ENCODE measurements at regions not wholly inside any gene's neighbourhood (a gene's known extent, or its start where the extent isn't known, plus 50 kb on each side); places are given as distances from the start of the nearest gene placed in this dataset.

GRCh38 chr6:115729036-115729435 lies 331.7 kb downstream of the FRK start:
- Mint-ChIP-seq H3K9me3 (peaks cover 3% of the 10 kb centered on the region), H3K27ac (no peak overlapping the region), H3K4me1 (no peaks in the 10 kb centered on the region), H3K36me3 (no peaks in the 10 kb centered on the region), H3K27me3 (no peaks in the 10 kb centered on the region), H3K4me3 (no peak overlapping the region)
- POLR2A ChIA-PET = no interaction called here
- ATAC-seq (ENCODE audit: low read depth) (no peak), DNase-seq (no peak)

GRCh38 chr6:115728171-115728570 lies 332.5 kb downstream of the FRK start:
- ATAC-seq (ENCODE audit: low read depth) = no peak
- Mint-ChIP-seq H3K9me3 (peaks cover 3% of the 10 kb centered on the region), H3K27me3 (no peaks in the 10 kb centered on the region), H3K4me1 (no peaks in the 10 kb centered on the region), H3K36me3 (no peaks in the 10 kb centered on the region), H3K4me3 (no peak overlapping the region), H3K27ac (no peak overlapping the region)
- DNase-seq = no peak
- POLR2A ChIA-PET = no interaction called here

GRCh38 chr6:115721564-115721963 lies 339.1 kb downstream of the FRK start:
- H3K4me1 Mint-ChIP-seq = no peaks in the 10 kb centered on the region
- H3K36me3 Mint-ChIP-seq = no peaks in the 10 kb centered on the region
- ATAC-seq (ENCODE audit: low read depth) (no peak), DNase-seq (no peak)
- no peak overlapping the region for H3K4me3 Mint-ChIP-seq
- H3K27me3 Mint-ChIP-seq = no peaks in the 10 kb centered on the region
- POLR2A ChIA-PET = no interaction called here
- no peak overlapping the region for H3K27ac Mint-ChIP-seq
- no peaks in the 10 kb centered on the region for H3K9me3 Mint-ChIP-seq

DNA sequence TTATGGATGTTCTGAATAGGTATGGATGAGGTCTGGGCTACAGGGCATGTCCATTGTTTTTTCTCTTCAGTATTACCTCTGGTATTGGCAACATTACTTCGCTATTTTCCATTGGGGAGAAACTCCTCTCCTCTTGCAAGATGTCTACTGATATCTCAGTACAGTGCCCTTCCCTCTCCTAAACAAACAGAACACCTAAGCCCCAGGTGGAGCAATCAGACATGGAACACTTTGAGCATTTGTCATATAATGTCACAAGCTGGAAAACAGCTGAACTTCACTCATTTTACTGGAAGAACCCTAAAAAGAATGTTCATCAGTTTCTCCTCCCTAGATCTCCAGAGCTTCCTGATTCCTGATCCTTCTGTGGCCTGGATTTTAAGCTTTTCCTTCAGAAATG lies 339.8 kb downstream of the FRK start:
- no peaks in the 10 kb centered on the region for H3K9me3 Mint-ChIP-seq
- no peak overlapping the region for H3K4me3 Mint-ChIP-seq
- H3K27ac Mint-ChIP-seq = no peak overlapping the region
- ATAC-seq (ENCODE audit: low read depth) (no peak), DNase-seq (no peak)
- no peaks in the 10 kb centered on the region for H3K4me1 Mint-ChIP-seq
- no peaks in the 10 kb centered on the region for H3K27me3 Mint-ChIP-seq
- POLR2A ChIA-PET = no interaction called here
- no peaks in the 10 kb centered on the region for H3K36me3 Mint-ChIP-seq

GRCh38 chr6:115717472-115717871 lies 343.2 kb downstream of the FRK start:
- Mint-ChIP-seq H3K27ac (no peak overlapping the region), H3K36me3 (no peaks in the 10 kb centered on the region), H3K27me3 (no peaks in the 10 kb centered on the region), H3K4me3 (no peak overlapping the region), H3K9me3 (no peaks in the 10 kb centered on the region), H3K4me1 (no peaks in the 10 kb centered on the region)
- DNase-seq = no peak
- no peak for ATAC-seq (ENCODE audit: low read depth)
- POLR2A ChIA-PET = no interaction called here

DNA sequence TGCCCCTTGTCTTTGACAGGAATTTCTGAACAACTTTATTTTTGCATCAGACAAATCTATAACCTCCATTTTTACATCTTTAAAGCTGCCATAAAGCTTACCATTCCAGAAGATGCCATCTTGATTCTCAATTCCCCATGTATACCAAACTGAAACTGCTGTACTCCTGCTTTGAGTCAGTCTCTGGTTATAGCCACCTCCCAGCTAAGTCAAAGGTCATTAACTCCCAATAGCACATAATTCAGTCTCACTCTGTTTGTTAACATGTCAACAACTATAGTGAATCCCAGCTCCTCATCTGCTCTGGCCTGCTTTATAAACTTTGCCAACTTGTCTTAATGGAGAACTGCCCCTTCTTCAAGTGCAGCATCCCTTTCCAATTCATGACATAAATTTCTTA lies 343.6 kb downstream of the FRK start:
- H3K4me3 Mint-ChIP-seq = no peak overlapping the region
- H3K36me3 Mint-ChIP-seq = no peaks in the 10 kb centered on the region
- H3K27ac Mint-ChIP-seq = no peak overlapping the region
- POLR2A ChIA-PET = no interaction called here
- H3K4me1 Mint-ChIP-seq = no peaks in the 10 kb centered on the region
- DNase-seq (no peak), ATAC-seq (ENCODE audit: low read depth) (no peak)
- no peaks in the 10 kb centered on the region for H3K27me3 Mint-ChIP-seq
- H3K9me3 Mint-ChIP-seq = no peaks in the 10 kb centered on the region

DNA sequence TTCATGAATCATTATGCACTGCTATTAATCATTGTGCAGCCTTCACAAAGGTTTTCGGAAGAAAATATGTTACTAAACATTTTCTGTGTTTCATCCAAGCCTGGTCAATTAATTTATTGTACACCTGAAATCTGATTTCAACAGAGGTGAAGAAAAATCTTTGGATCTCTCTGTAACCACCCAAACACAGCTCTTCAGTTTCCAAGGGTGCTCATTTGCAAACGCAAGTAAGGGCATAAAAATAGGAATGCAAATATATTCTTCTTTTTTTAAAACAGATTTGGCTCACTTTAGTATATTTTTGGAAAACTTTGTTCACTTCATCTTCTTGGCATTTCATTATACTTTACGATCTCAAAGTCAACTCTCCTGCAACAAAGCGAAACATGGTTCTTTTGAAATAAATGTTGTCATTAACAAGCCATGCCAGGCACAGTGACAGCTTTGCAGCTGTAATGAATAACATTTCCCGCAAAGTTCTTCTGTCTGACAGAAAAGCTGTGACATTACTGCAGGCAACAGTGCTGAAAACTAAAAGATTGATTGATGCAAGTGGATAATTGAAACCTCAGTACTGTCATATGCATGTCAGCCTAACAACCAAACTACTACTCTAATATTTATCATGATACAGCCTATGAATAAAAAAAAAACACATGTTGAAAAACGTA lies 348.3 kb downstream of the FRK start:
- Mint-ChIP-seq H3K27me3 (no peaks in the 10 kb centered on the region), H3K36me3 (no peaks in the 10 kb centered on the region), H3K4me3 (no peak overlapping the region), H3K9me3 (no peaks in the 10 kb centered on the region), H3K4me1 (no peaks in the 10 kb centered on the region), H3K27ac (no peak overlapping the region)
- POLR2A ChIA-PET = no interaction called here
- DNase-seq (no peak), ATAC-seq (ENCODE audit: low read depth) (no peak)

- Mint-ChIP-seq H3K4me1 (no peaks in the 10 kb centered on the region), H3K36me3 (no peaks in the 10 kb centered on the region), H3K9me3 (no peaks in the 10 kb centered on the region), H3K27me3 (no peaks in the 10 kb centered on the region), H3K4me3 (no peak overlapping the region), H3K27ac (no peak overlapping the region)
- ATAC-seq (ENCODE audit: low read depth) (no peak), DNase-seq (no peak)
- POLR2A ChIA-PET = no interaction called here
These were observed 351.8 kb downstream of the FRK start for GRCh38 chr6:115708850-115709249.

DNA sequence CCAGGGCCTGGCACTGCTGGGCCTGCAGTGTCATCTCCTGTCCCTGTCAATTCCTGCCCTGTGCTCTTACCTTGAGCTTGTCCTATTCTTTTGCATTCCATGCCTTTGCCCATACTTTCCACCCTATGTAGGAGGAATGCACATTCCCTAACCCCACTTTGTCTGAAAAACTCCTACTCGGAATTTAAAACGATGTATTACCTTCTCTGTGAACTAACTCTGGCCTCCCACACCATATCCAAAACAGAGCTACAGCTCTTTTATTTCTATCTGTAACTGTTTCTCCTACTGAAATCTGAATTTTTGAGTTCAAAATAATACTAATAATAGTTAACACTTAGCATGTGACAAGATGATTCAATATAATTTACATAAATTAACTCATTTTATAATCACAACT lies 353.7 kb downstream of the FRK start:
- no peaks in the 10 kb centered on the region for H3K4me1 Mint-ChIP-seq
- POLR2A ChIA-PET = no interaction called here
- no peak for DNase-seq
- no peak for ATAC-seq (ENCODE audit: low read depth)
- H3K27me3 Mint-ChIP-seq = no peaks in the 10 kb centered on the region
- H3K9me3 Mint-ChIP-seq = peaks cover 3% of the 10 kb centered on the region
- no peak overlapping the region for H3K27ac Mint-ChIP-seq
- no peaks in the 10 kb centered on the region for H3K36me3 Mint-ChIP-seq
- no peak overlapping the region for H3K4me3 Mint-ChIP-seq

GRCh38 chr6:115706324-115706723 lies 354.4 kb downstream of the FRK start:
- ATAC-seq (ENCODE audit: low read depth) = no peak
- Mint-ChIP-seq H3K36me3 (no peaks in the 10 kb centered on the region), H3K9me3 (peaks cover 3% of the 10 kb centered on the region), H3K4me1 (no peaks in the 10 kb centered on the region), H3K27ac (no peak overlapping the region), H3K27me3 (no peaks in the 10 kb centered on the region), H3K4me3 (no peak overlapping the region)
- no peak for DNase-seq
- POLR2A ChIA-PET = no interaction called here

DNA sequence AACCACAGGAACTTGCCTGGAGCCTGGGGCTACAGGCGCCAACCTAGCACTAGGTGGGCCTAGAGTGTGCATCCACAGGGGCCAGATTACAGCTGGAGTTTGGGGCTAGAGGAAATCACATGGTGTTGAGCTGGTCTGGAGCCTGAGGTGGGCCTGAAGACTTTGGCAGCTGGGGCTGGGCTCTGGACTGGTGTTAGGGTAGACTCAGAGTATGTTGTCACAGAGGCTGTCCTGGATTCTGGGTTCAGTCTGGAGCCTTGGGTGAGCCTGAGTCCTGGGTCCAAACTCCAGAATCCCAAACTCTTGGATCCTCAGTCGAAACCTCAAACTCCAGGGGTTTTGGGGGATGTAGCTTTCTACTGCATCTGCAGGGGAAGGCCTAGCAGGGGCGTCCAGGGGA lies 356.7 kb downstream of the FRK start:
- POLR2A ChIA-PET = no interaction called here
- DNase-seq (no peak), ATAC-seq (ENCODE audit: low read depth) (no peak)
- no peaks in the 10 kb centered on the region for H3K27me3 Mint-ChIP-seq
- no peak overlapping the region for H3K4me3 Mint-ChIP-seq
- H3K36me3 Mint-ChIP-seq = no peaks in the 10 kb centered on the region
- H3K4me1 Mint-ChIP-seq = no peaks in the 10 kb centered on the region
- H3K27ac Mint-ChIP-seq = no peak overlapping the region
- H3K9me3 Mint-ChIP-seq = peaks cover 3% of the 10 kb centered on the region

GRCh38 chr6:115691433-115691832 lies 369.3 kb downstream of the FRK start:
- Mint-ChIP-seq H3K4me1 (no peaks in the 10 kb centered on the region), H3K9me3 (peaks cover 1% of the 10 kb centered on the region), H3K36me3 (no peaks in the 10 kb centered on the region), H3K4me3 (no peak overlapping the region), H3K27me3 (no peaks in the 10 kb centered on the region), H3K27ac (no peak overlapping the region)
- no peak for DNase-seq
- no peak for ATAC-seq (ENCODE audit: low read depth)
- POLR2A ChIA-PET = no interaction called here

DNA sequence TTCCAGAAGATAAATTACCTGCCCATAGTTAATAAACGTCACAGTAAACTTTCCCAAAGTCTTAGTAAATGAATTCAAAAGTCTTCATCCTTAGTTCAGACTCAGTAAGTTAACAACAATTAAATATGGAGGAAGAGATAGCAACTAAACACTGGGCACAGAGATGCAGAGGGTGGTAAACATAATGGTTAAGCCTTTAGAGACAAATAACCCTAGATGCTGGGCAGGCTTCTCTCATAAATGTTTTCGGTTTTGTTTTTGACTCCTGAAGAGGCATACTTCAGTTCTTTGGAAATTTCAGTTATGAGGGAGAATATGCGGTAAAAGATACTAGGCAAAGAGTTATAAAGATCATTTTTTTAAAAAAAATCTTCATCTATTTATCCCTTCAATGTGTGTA lies 369.8 kb downstream of the FRK start:
- ATAC-seq (ENCODE audit: low read depth) = no peak

GRCh38 chr6:115681978-115682775 lies 378.5 kb downstream of the FRK start:
- Mint-ChIP-seq H3K4me3 (no peak overlapping the region), H3K9me3 (no peaks in the 10 kb centered on the region), H3K27ac (no peak overlapping the region), H3K36me3 (no peaks in the 10 kb centered on the region), H3K4me1 (no peaks in the 10 kb centered on the region), H3K27me3 (no peaks in the 10 kb centered on the region)
- POLR2A ChIA-PET = no interaction called here
- ATAC-seq (ENCODE audit: low read depth) (no peak), DNase-seq (no peak)

More for the DNA sequence above, 369.8 kb downstream of the FRK start:
- DNase-seq = no peak
- no peaks in the 10 kb centered on the region for H3K36me3 Mint-ChIP-seq
- H3K4me1 Mint-ChIP-seq = no peaks in the 10 kb centered on the region
- no peaks in the 10 kb centered on the region for H3K9me3 Mint-ChIP-seq
- POLR2A ChIA-PET = no interaction called here
- no peak overlapping the region for H3K4me3 Mint-ChIP-seq
- no peaks in the 10 kb centered on the region for H3K27me3 Mint-ChIP-seq
- H3K27ac Mint-ChIP-seq = no peak overlapping the region
